HFFc6 (cell line): ENCODE measurements at regions not wholly inside any gene's neighbourhood (a gene's known extent, or its start where the extent isn't known, plus 50 kb on each side); places are given as distances from the start of the nearest gene placed in this dataset.
"Not testable (repeated sequence)": the region's sequence is repeated elsewhere in the genome, so short reads cannot be mapped to it uniquely, and the experiment has no call there.

ENCODE experiments used
- DNase-seq: peaks from one replicate; pipeline ENCODE4 v3.0.0-alpha.2; 2018
- H3K27ac Mint-ChIP-seq: 2 replicates; pipeline ENCODE4 v1.8.0; 2020; ENCODE audit warnings: mild to moderate bottlenecking, mixed read lengths
- H3K27me3 Mint-ChIP-seq: 2 replicates; pipeline ENCODE4 v1.8.0; 2021; ENCODE audit warnings: mild to moderate bottlenecking, moderate library complexity, mixed read lengths; ENCODE audit not compliant: insufficient read depth
- H3K36me3 Mint-ChIP-seq: 2 replicates; pipeline ENCODE4 v1.8.0; 2021; ENCODE audit warnings: low read depth, mixed read lengths
- H3K4me1 Mint-ChIP-seq: 2 replicates; pipeline ENCODE4 v1.8.0; 2020; ENCODE audit warnings: low read depth, mixed read lengths
- H3K4me3 Mint-ChIP-seq: 2 replicates; pipeline ENCODE4 v1.8.0; 2020; ENCODE audit warnings: mild to moderate bottlenecking, moderate library complexity, mixed read lengths
- H3K9me3 Mint-ChIP-seq: 2 replicates; pipeline ENCODE4 v1.8.0; 2020; ENCODE audit warnings: mild to moderate bottlenecking, mixed read lengths
- CTCF ChIP-seq: fragments of 200-600 bp; sonication (generic); IDR thresholded peaks from 2 replicates; pipeline ENCODE4 v1.5.0; 2021; ENCODE audit warnings: antibody characterized with exemption, mild to moderate bottlenecking

- Mint-ChIP-seq H3K27ac (no peak overlapping the region), H3K36me3 (no peaks in the 10 kb centered on the region), H3K9me3 (no peaks in the 10 kb centered on the region), H3K4me1 (peaks cover 20% of the 10 kb centered on the region), H3K27me3 (no peaks in the 10 kb centered on the region), H3K4me3 (no peak overlapping the region)
- DNase-seq: no peak
- no peak for TF ChIP-seq CTCF
These were observed 94.5 kb upstream of the ARMC3 start for GRCh38 chr10:22833353-22833752.

- Mint-ChIP-seq H3K4me3 (no peak overlapping the region), H3K27ac (no peak overlapping the region), H3K36me3 (no peaks in the 10 kb centered on the region), H3K27me3 (no peaks in the 10 kb centered on the region), H3K4me1 (peaks cover 19% of the 10 kb centered on the region), H3K9me3 (no peaks in the 10 kb centered on the region)
- TF ChIP-seq CTCF: no peak
- no peak for DNase-seq
These were observed 95.0 kb upstream of the ARMC3 start for GRCh38 chr10:22832851-22833250.

- no peak overlapping the region for H3K27ac Mint-ChIP-seq
- no peaks in the 10 kb centered on the region for H3K36me3 Mint-ChIP-seq
- TF ChIP-seq CTCF: no peak
- no peaks in the 10 kb centered on the region for H3K27me3 Mint-ChIP-seq
- H3K9me3 Mint-ChIP-seq: no peaks in the 10 kb centered on the region
- peaks cover 13% of the 10 kb centered on the region for H3K4me1 Mint-ChIP-seq
- DNase-seq: no peak
- H3K4me3 Mint-ChIP-seq: no peak overlapping the region
These were observed 95.7 kb upstream of the ARMC3 start for GRCh38 chr10:22832066-22832602.

- no peak for TF ChIP-seq CTCF
- H3K9me3 Mint-ChIP-seq: no peaks in the 10 kb centered on the region
- no peaks in the 10 kb centered on the region for H3K36me3 Mint-ChIP-seq
- no peak overlapping the region for H3K27ac Mint-ChIP-seq
- peaks cover 13% of the 10 kb centered on the region for H3K4me1 Mint-ChIP-seq
- DNase-seq: no peak
- no peak overlapping the region for H3K4me3 Mint-ChIP-seq
- no peaks in the 10 kb centered on the region for H3K27me3 Mint-ChIP-seq
These were observed 96.3 kb upstream of the ARMC3 start for GRCh38 chr10:22831586-22831985.

GRCh38 chr10:22828712-22829111 is 99.1 kb upstream of the ARMC3 start:
- not testable (repeated sequence) for H3K9me3 Mint-ChIP-seq

GRCh38 chr10:22825841-22826240 is 102.0 kb upstream of the ARMC3 start:
- H3K36me3 Mint-ChIP-seq: peaks cover 5% of the 10 kb centered on the region; the same call in 1 of the 2 replicates
- no peak for DNase-seq
- no peaks in the 10 kb centered on the region for H3K27me3 Mint-ChIP-seq
- no peak overlapping the region for H3K4me3 Mint-ChIP-seq
- H3K9me3 Mint-ChIP-seq: no peaks in the 10 kb centered on the region
- no peak overlapping the region; the same call in 1 of the 2 replicates for H3K27ac Mint-ChIP-seq
- H3K4me1 Mint-ChIP-seq: peaks cover 68% of the 10 kb centered on the region
- TF ChIP-seq CTCF: no peak

More at GRCh38 chr10:22828712-22829111, 99.1 kb upstream of the ARMC3 start:
- H3K36me3 Mint-ChIP-seq, H3K27ac Mint-ChIP-seq, H3K27me3 Mint-ChIP-seq, DNase-seq, H3K4me3 Mint-ChIP-seq: not testable (repeated sequence)
- peaks cover 39% of the 10 kb centered on the region for H3K4me1 Mint-ChIP-seq
